HCT116 (cell line): ENCODE measurements at regions not wholly inside any gene's neighbourhood (a gene's known extent, or its start where the extent isn't known, plus 50 kb on each side); places are given as distances from the start of the nearest gene placed in this dataset.
A peak's percentile ranks its signal among the peaks of the same experiment; 100 is the strongest.

Experiments
- ATAC-seq: fragments of 200-7000 bp; cut with Tn5 transposase; 2 replicates; pipeline ENCODE4 v1.9.1; 2020; ENCODE audit warnings: mild to moderate bottlenecking, moderate library complexity
- BruUV-seq: library from RNA; stranded (reverse); fragments of 400-500 nt; replicated peaks from 2 replicates; lab custom pipeline; 2021; lab: Mats Ljungman, UMichigan
- CTCF ChIA-PET: fragments of 300-600 bp; sonication (Branson Sonifier 250); formaldehyde crosslinking; loops from one replicate; lab custom pipeline; 2021; ENCODE audit warnings: antibody characterized with exemption; lab: Charles Lee
- POLR2A ChIA-PET: fragments of 300-600, 350-600 bp; sonication (Branson Sonifier 250); formaldehyde crosslinking; loops from one replicate; lab custom pipeline; 2021; ENCODE audit warnings: antibody characterized with exemption; lab: Charles Lee
- RAD21 ChIA-PET, 2 experiments: fragments of 300-600 bp; sonication (Branson Sonifier 250); formaldehyde crosslinking; loops; one replicate each; lab custom pipeline; 2023; ENCODE audit warnings: low total read pairs in 2 of 2; ENCODE audit not compliant: uncharacterized antibody in 2 of 2, unreplicated experiment in 2 of 2, low non-redundant PET in 1 of 2; lab: Charles Lee
- DNase-seq: peaks from one replicate; pipeline ENCODE4 v3.0.0-alpha.2; 2010; ENCODE audit warnings: low read depth, low spot score
- H2AFZ ChIP-seq: fragments of 200-600 bp; shearing (Covaris generic), sonication (generic); 2 replicates; pipeline ENCODE4 v1.6.1; 2017; ENCODE audit warnings: low read depth, mixed run types, mixed read lengths, antibody characterized with exemption, low read length; ENCODE audit not compliant: poor library complexity, severe bottlenecking
- H3K27ac ChIP-seq: 2 replicates; pipeline ENCODE4 v1.5.1; 2012; ENCODE audit warnings: low read depth, low read length
- H3K27me3 ChIP-seq: fragments of 200-600 bp; sonication (generic); 2 replicates; pipeline ENCODE4 v1.6.1; 2016; ENCODE audit warnings: mixed run types, low read length, mixed read lengths; ENCODE audit not compliant: insufficient read depth
- H3K36me3 ChIP-seq, 2 experiments: fragments of 200-500 bp in 1 of 2; fragments of 200-600 bp in 1 of 2; sonication (Bioruptor generic) in 1 of 2; sonication (generic) in 1 of 2; 2 replicates each; pipeline versions ENCODE4 v1.5.1 to v1.6.1; 2014 to 2016; ENCODE audit warnings: low read length in 2 of 2, inconsistent platforms in 1 of 2, mixed read lengths in 1 of 2, mixed run types in 1 of 2; ENCODE audit not compliant: insufficient read depth in 2 of 2, control insufficient read depth in 1 of 2
- H3K4me1 ChIP-seq, 2 experiments: fragments of 200-600 bp in 1 of 2; sonication (generic) in 1 of 2; 2 replicates each; pipeline versions ENCODE4 v1.5.1 to v1.6.1; 2012 to 2017; ENCODE audit warnings: low read length in 2 of 2, inconsistent platforms in 1 of 2, mild to moderate bottlenecking in 1 of 2, mixed read lengths in 1 of 2, mixed run types in 1 of 2, moderate library complexity in 1 of 2; ENCODE audit not compliant: insufficient read depth in 2 of 2, control insufficient read depth in 1 of 2
- H3K4me2 ChIP-seq: fragments of 200-600 bp; sonication (generic); 2 replicates; pipeline ENCODE4 v1.6.1; 2017; ENCODE audit warnings: mixed run types, low read length, mixed read lengths
- H3K4me3 ChIP-seq, 2 experiments: fragments of 200-600 bp in 1 of 2; sonication (generic) in 1 of 2; replicated peaks in 1 of 2; 2 replicates each; pipeline ENCODE4 v1.5.1; 2011 to 2016; ENCODE audit warnings: low read length in 2 of 2, control low read depth in 1 of 2, low read depth in 1 of 2, mild to moderate bottlenecking in 1 of 2, mixed read lengths in 1 of 2, mixed run types in 1 of 2
- H3K79me2 ChIP-seq: fragments of 200-600 bp; sonication (generic); 2 replicates; pipeline ENCODE4 v1.6.1; 2017; ENCODE audit warnings: mild to moderate bottlenecking, mixed run types, low read length, moderate library complexity, mixed read lengths; ENCODE audit not compliant: insufficient read depth
- H3K9ac ChIP-seq: fragments of 200-600 bp; sonication (generic); 2 replicates; pipeline ENCODE4 v1.6.1; 2016; ENCODE audit warnings: low read length, mixed read lengths
- H3K9me2 ChIP-seq: fragments of 200-600 bp; sonication (generic), shearing (Covaris generic); 2 replicates; pipeline ENCODE4 v1.6.1; 2017; ENCODE audit warnings: mixed run types, mild to moderate bottlenecking, moderate library complexity; ENCODE audit not compliant: insufficient read depth
- H3K9me3 ChIP-seq, 2 experiments: fragments of 200-500 bp in 1 of 2; fragments of 200-600 bp in 1 of 2; sonication (Bioruptor generic) in 1 of 2; sonication (generic) in 1 of 2; 2 replicates each; pipeline ENCODE4 v1.6.1; 2014 to 2017; ENCODE audit warnings: low read length in 2 of 2, mixed read lengths in 2 of 2, inconsistent platforms in 1 of 2, low read depth in 1 of 2, mild to moderate bottlenecking in 1 of 2, mixed run types in 1 of 2, moderate library complexity in 1 of 2; ENCODE audit not compliant: control insufficient read depth in 1 of 2, insufficient read depth in 1 of 2
- H4K20me1 ChIP-seq: fragments of 200-600 bp; sonication (generic), shearing (Covaris generic); 2 replicates; pipeline ENCODE4 v1.6.1; 2017; ENCODE audit warnings: mixed run types, mild to moderate bottlenecking, moderate library complexity; ENCODE audit not compliant: insufficient read depth
- CBX3 ChIP-seq: IDR thresholded peaks from 2 replicates; pipeline ENCODE4 v1.6.1; 2012; ENCODE audit warnings: low read depth
- EGR1 ChIP-seq: IDR thresholded peaks from 2 replicates; pipeline ENCODE4 v1.6.1; 2012; ENCODE audit warnings: low read depth
- ELF1 ChIP-seq: IDR thresholded peaks from 2 replicates; pipeline ENCODE4 v1.6.1; 2012; ENCODE audit warnings: low read depth, borderline replicate concordance
- EZH2 ChIP-seq: fragments of 200-600 bp; sonication (generic); IDR thresholded peaks from 2 replicates; pipeline ENCODE4 v1.6.1; 2017; ENCODE audit warnings: antibody characterized with exemption, mixed run types
- FOSL1 ChIP-seq: IDR thresholded peaks from 2 replicates; pipeline ENCODE4 v1.6.1; 2012; ENCODE audit warnings: low read depth
- JUND ChIP-seq: IDR thresholded peaks from 2 replicates; pipeline ENCODE4 v1.6.1; 2012
- MAX ChIP-seq: IDR thresholded peaks from 2 replicates; pipeline ENCODE4 v1.6.1; 2012
- POLR2AphosphoS5 ChIP-seq: IDR thresholded peaks from 2 replicates; pipeline ENCODE4 v1.6.1; 2011; ENCODE audit warnings: mild to moderate bottlenecking, low read depth, low read length, moderate library complexity
- RAD21 ChIP-seq: IDR thresholded peaks from 2 replicates; pipeline ENCODE4 v1.6.1; 2012; ENCODE audit warnings: low read depth, mild to moderate bottlenecking
- SP1 ChIP-seq: IDR thresholded peaks from 2 replicates; pipeline ENCODE4 v1.6.1; 2012; ENCODE audit warnings: low read depth
- SRF ChIP-seq: IDR thresholded peaks from 2 replicates; pipeline ENCODE4 v1.6.1; 2012; ENCODE audit warnings: low read depth
- TCF7L2 ChIP-seq: IDR thresholded peaks from 2 replicates; pipeline ENCODE4 v1.7.0; 2011; ENCODE audit warnings: borderline replicate concordance, inconsistent platforms; ENCODE audit not compliant: insufficient read depth, insufficient read length; ENCODE audit errors: extremely low read depth
- YY1 ChIP-seq: IDR thresholded peaks from 2 replicates; pipeline ENCODE4 v1.6.1; 2011; ENCODE audit warnings: low read length, low read depth, moderate library complexity, mild to moderate bottlenecking; ENCODE audit not compliant: insufficient replicate concordance; ENCODE audit errors: extremely low read depth
- ZBTB33 ChIP-seq: IDR thresholded peaks from 2 replicates; pipeline ENCODE4 v1.6.1; 2011; ENCODE audit warnings: mild to moderate bottlenecking, low read length, moderate library complexity; ENCODE audit not compliant: insufficient replicate concordance; ENCODE audit errors: extremely low read depth
- ZFX ChIP-seq: fragments of 450-650 bp; IDR thresholded peaks from 2 replicates; pipeline ENCODE4 v1.6.1; 2017
- ZNF274 ChIP-seq: fragments of 200-500 bp; sonication (Bioruptor generic); IDR thresholded peaks from 2 replicates; pipeline ENCODE4 v1.6.1; 2014; ENCODE audit warnings: mild to moderate bottlenecking, low read depth, low read length, inconsistent platforms
- intact Hi-C: fragments of 100-400 bp; cut with micrococcal nuclease; formaldehyde crosslinking; loops from 2 replicates; pipeline ENCODE4 v1.10.0; 2022

- no peak for DNase-seq
- intact Hi-C loops, result no loop called here
- no peak overlapping the region for H3K9ac ChIP-seq
- H3K36me3 ChIP-seq, result no peaks in the 10 kb centered on the region
- POLR2A ChIA-PET, result no interaction called here
- H3K4me2 ChIP-seq, result no peak overlapping the region
- TF ChIP-seq CBX3 (no peak), TCF7L2 (no peak), FOSL1 (no peak), SRF (no peak), ZNF274 (no peak)
- H3K79me2 ChIP-seq, result no peaks in the 10 kb centered on the region
- no TSS peak for BruUV-seq
- H4K20me1 ChIP-seq, result no peaks in the 10 kb centered on the region
- no peak overlapping the region for H3K27ac ChIP-seq
- H3K4me3 ChIP-seq, result no peak overlapping the region
- RAD21 ChIA-PET, result no interaction called here
- no peaks in the 10 kb centered on the region for H3K9me3 ChIP-seq
- peak overlapping the region; percentile 29 for H2AFZ ChIP-seq
- H3K9me2 ChIP-seq, result no peaks in the 10 kb centered on the region
- H3K27me3 ChIP-seq, result no peaks in the 10 kb centered on the region
- CTCF ChIA-PET, result no interaction called here
- no peak for ATAC-seq
- H3K4me1 ChIP-seq, result peaks cover 0 to 22% of the 10 kb centered on the region in 2 experiments; a peak in 2 of 4 replicates
These were observed 282.0 kb upstream of the AKR1E2 start for GRCh38 chr10:4543938-4544533.

- H3K36me3 ChIP-seq, result no peaks in the 10 kb centered on the region
- CTCF ChIA-PET, result no interaction called here
- H3K9ac ChIP-seq, result peak overlapping the region; percentile 26; the same call in 1 of the 2 replicates
- no peaks in the 10 kb centered on the region for H4K20me1 ChIP-seq
- no peaks in the 10 kb centered on the region for H3K27me3 ChIP-seq
- intact Hi-C loops, result no loop called here
- peak overlapping the region; percentile 58 for H3K4me2 ChIP-seq
- BruUV-seq, result no TSS peak
- no peaks in the 10 kb centered on the region for H3K9me3 ChIP-seq
- H3K4me1 ChIP-seq, result peaks cover 0 to 16% of the 10 kb centered on the region in 2 experiments; a peak in 2 of 4 replicates
- no peak overlapping the region for H3K4me3 ChIP-seq
- no peak overlapping the region for H3K27ac ChIP-seq
- H2AFZ ChIP-seq, result peak overlapping the region; percentile 23
- POLR2A ChIA-PET, result no interaction called here
- no peaks in the 10 kb centered on the region for H3K9me2 ChIP-seq
- DNase-seq (peak; percentile 81), ATAC-seq (peak; percentile 92)
- RAD21 ChIA-PET, result no interaction called here
- no peaks in the 10 kb centered on the region for H3K79me2 ChIP-seq
- TF ChIP-seq POLR2AphosphoS5 (peak; percentile 58; the same call in 1 of the 2 replicates), ZBTB33 (no peak), EZH2 (no peak), JUND (peak; percentile 94), TCF7L2 (no peak), CBX3 (peak; percentile 96), SRF (peak; percentile 69), ZNF274 (no peak), MAX (peak; percentile 76; the same call in 1 of the 2 replicates), ELF1 (0 out of 2 replicates have a peak, but pooled peaks have one; percentile 14), RAD21 (peak; percentile 57), YY1 (peak; percentile 4), EGR1 (peak; percentile 29; the same call in 1 of the 2 replicates), ZFX (no peak), SP1 (peak; percentile 92)
These were observed 284.7 kb upstream of the AKR1E2 start for GRCh38 chr10:4541292-4541691.
